ENCODE measurements at regions not wholly inside any gene's neighbourhood (a gene's known extent, or its start where the extent isn't known, plus 50 kb on each side); places are given as distances from the start of the nearest gene placed in this dataset.
"Not testable (repeated sequence)": the region's sequence is repeated elsewhere in the genome, so short reads cannot be mapped to it uniquely, and the experiment has no call there.

DNA sequence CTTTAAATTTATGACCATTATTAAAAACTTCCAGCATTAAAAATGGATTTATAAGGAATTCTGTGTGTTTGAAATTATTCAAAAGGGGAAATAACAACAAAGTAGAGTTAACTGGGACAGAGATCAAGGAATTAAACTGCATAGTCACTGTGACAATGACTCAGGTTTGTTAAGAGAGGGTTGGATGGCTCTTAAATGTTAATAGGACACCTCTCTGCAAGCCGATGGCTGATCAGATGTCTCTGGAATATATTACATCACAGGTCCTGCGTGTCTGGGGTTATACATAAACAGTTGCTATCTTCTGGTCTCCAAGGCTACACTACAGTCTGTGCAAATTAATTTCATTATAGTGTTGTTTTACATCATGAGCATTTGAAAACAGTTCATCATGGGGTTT is 574.3 kb downstream of the COL12A1 start:
- DNase-seq (ENCODE audit: low spot score) = no peak

DNA sequence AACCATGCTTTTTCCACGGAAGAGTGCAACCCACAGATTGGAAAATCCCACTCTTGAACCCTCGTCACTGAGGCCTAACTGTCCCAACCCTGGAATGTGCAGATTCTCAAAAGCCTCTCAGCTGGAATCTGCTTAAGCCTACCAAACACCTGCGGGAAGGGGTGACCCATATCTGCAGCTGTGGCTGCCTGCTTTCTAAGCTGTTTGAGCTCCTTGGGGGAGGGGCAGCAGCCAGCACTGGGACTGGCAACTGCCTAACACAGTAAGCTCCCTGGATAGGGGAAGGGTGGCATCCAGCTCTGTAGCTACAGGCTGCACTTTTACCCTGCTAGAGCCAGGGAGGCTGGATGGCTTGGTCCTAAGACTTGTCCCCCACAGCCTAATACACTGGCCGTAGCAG is 579.6 kb downstream of the COL12A1 start:
- DNase-seq (ENCODE audit: low spot score) = no peak

DNA sequence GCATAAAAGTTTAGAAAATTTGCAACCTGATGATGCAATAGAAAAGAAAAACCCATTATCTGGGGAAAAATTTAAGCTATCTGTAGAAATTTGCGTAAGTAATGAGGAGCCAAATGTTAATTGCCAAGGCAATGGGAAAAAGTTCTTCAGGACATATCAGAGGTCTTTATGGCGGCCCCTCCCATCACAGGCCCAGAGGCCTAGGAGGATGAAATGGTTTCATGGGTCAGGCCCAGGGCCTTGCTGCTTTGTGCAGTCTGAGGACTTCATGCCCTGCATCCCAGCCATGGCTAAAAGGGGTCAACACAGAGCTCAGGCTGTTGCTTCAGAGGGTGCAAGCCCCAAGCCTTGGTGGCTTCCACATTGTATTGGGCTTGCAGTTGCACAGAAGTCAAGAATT is 582.8 kb downstream of the COL12A1 start:
- DNase-seq (ENCODE audit: low spot score) = no peak

DNA sequence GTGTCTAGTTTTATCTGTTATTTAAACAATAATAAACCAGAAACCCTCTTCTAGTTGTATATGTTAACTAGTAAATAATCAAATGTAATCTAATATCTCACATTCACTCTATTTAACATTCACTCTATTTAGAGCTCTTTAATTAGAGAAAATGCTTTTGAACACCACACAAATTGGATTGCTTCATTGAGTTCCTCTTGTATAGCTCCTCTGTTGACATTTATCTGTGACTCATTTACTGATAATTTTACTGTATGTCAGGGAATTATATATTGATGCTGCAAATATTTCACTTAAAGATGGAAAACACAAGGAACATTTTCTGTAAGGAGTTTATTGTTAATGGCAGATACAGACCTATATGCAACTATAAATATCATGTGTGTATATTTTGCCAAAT is 594.6 kb downstream of the COL12A1 start:
- DNase-seq (ENCODE audit: low spot score) = no peak

DNA sequence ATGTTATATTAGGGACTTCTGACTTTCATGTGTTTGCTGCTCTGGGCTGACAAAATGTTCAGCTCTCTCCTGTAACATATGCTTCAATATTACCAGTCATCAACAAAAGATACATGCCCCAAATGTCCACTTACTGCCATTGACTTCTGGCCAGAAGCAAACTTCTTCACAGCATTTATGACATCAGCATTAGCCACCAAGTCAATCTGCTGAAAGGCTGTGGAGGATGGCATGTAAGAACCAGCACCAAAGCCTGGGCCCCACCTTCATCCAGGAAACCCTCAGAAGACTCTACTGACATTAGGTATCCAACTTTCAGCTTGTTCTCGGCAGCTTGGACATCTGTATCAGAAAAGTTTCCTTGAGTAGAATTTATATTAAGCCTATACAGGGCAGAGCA is 595.5 kb downstream of the COL12A1 start:
- no peak for DNase-seq (ENCODE audit: low spot score)

DNA sequence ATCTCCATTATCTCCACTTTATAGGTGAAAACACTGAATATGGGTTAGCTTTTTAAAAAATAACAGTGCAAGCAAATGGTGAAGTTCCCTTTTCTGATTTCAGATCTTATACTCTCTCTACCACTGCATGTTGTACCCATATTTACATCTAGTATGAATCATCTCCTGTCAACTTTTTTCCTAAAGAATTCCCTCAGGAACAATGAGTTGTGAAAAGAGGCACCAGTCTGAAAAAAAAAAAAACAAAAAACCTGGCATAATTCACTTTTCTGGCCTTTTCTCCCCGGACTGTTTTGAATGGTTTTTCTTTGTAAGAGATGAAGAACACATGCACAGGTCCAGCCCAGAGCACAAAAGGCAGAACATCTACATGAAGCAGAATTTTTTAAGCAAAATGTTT is 596.0 kb downstream of the COL12A1 start:
- DNase-seq (ENCODE audit: low spot score) = no peak

DNA sequence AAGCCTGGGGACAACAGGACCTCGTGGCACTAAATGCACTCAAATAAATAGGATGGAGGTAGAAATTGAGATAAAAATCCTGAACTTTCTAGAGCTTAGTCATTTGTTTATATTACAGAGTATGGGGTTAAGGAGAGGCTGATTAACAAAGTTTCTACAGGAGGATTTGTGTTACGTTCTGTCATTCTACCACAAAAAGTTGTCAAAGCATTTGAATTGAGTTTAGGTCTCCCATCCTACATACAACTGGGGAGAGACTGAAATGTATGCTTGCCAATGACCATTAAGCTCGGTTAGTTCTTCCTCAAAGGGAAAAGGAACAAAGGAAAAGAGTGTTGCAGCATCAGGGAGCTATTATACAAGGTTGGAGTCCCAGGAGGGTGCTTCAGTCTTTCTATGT is 597.9 kb downstream of the COL12A1 start:
- DNase-seq (ENCODE audit: low spot score) = no peak

DNA sequence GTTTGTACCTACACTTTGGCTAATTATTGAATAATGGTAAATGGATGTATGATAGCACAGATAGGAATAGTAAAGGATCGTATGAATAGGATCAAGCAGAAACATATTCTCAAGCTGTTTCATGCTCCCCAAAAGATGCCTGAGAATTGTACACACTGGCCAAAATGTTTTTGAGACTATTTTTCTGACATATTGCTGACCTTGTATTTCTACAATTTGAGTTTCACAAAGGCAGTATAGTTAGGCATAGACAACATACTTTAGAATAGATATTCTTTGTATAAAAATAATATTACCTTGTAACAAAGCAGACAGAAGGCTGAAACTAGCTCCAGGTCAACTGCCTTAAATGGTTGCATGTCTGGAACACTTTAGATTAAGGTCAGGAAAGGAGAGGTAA is 598.4 kb downstream of the COL12A1 start:
- DNase-seq (ENCODE audit: low spot score) = no peak

DNA sequence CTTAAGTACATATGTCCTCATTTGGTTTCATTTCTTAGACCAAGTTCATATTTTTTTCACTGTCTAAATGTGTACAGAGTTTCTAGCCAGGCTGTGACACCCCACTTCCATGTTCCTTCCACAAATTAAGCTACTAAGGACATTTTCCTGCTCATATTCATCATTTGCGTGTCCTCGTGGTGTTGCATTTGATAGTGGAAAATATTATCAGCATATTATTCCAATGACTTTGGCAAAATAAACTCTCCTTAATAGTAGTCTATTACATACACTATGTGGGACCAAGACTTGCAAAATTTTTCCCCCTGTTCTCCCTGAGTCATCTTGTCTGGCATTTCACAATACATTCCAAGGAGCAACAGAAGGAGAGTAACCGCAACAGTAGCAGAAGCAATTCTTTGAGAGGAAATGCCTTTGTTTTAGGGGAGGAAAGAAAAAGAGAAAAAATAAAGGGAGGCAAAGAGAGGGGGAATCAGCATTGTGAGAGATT is 599.2 kb downstream of the COL12A1 start:
- no peak for DNase-seq (ENCODE audit: low spot score)

DNA sequence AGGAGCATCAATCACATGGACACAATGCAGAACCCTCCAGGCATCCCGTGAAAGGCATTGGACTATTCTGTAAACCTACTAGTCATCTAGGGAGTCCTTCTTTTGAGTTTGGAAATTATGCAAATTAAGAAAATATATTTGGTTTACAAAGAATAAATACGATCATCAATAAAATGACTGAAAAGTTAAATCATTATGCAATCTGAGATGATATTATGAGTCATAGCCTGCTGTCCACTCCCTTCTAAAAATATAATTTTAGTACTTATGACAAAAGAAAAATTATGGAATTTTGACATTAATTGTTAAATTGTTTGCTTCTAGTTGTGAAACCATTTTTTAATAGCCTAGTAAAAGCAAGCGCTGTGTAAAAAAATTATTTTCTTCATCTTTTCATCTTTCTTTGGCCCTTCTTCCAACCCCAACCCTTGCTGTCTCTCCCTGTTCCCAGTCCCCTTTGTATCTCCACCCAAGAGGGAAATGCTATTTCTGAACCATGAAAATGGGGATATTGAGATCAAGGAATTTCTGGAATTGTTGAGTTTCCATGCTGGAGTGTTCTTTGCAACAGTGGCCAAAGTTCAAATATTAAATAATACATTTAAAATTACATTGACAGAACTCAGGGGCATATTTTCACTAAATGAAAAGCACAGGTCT is 599.8 kb downstream of the COL12A1 start:
- no peak for DNase-seq (ENCODE audit: low spot score)

DNA sequence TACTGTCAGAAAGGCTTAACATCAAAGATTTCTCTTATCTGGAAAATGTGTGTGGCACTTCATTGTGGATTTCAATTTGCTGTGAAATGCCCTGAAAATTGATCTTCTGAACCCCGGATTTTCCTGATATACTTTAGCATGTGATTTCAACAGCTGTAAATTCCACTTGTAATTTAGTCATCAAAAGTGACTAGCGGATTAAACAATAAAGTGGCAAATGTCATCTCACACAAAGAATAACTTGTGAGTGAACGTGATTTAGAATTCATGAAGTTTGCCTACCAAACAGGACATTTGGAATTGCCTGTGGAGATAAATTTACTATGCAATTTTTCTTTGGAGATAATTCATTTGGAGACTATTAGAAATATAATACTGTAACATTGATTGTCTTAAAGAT is 601.6 kb downstream of the COL12A1 start:
- no peak for DNase-seq (ENCODE audit: low spot score)

DNA sequence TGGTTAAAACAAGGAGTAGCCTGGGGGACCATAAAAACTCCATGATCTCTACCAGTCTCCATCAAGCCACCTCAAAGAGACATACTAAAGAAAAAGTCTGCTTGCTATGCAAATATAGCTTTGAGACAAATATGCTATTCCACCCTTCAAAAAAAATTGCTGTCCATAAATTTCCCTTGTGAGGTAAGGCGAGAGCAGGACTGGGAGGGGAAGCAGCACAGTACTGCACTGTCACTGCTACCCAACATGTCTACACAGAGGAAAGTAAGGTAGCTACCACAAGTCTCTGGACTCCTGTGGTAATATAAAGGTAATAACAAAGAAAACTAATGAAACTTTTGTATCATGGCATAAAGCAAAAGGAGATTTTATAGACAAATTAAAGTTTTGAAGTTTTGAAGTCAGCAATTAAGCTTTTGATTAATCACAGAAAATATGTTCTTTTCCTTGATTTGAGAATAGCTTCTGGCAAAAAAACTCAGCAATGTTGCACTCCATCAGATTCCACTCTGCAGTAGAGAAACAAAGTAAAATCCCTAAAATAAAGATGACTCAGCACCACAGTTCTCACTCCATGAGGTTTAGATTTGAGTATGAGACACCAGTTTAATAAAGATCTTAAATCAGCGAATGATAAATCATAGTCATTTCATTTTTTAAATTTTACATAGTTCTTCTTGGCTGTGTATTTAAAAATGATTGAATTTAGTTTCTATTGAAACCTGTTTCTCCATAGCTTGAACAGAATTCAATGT is 602.4 kb downstream of the COL12A1 start:
- no peak for DNase-seq (ENCODE audit: low spot score)

DNA sequence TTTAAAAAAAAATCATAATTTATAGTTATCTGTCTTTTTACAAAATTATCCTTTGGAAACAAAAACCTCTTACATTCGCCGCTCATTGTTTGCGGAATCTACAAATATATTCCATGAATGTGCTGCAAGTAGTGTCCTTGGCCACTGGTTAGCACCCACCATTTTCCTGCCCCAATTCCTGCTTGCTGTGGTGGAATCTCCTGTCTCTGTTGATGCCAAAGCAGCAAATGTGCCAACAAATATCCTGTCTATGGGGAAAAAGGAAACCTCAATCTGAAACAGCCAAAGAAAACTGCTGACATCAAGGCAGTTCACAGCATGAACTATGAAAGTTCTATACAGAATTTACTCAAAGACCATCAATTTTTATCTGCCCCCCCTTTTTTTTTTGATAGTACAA is 603.6 kb downstream of the COL12A1 start:
- DNase-seq (ENCODE audit: low spot score) = no peak

DNA sequence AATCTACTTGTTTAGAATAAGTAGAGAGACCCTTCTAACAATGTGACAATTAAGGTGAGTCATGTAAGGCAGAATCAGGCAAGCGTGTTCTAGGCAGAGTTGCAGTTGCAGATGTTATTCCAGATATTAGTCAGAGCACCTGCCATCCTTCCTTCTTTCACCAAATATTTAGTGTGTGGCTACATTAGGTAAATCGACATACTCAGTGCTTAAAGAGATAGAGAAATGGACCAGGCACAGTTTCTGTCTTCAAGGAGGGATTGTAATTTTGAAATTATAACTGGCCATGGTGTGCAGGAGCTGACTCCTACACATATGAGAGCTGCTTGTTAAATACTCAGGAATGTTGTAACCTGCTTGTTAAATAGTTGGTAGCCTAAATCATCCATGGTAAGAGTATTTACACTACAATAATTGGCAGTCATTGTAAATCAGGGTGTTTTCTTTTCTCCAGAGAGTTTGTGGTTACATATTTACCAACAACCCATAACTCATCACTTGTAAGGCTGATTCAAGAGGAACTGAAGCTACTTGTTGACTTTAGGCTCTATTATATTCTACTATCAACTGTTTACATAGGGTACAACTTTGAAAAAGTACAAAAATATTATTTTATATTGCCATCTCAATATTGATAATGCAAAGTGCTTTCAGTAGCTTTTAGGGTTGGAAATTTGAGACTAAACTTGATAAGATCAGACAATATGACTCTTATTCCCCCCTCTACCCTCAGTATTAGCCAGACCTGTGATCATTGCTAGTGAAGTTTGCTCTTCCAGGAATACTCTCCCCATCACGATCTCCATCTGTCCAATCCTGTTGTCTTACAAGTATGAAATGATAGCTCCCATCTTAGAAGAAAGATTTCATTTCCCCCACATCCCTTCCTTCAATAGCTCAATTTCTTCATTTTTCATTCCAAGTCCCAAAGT is 607.1 kb downstream of the COL12A1 start:
- no peak for DNase-seq (ENCODE audit: low spot score)

DNA sequence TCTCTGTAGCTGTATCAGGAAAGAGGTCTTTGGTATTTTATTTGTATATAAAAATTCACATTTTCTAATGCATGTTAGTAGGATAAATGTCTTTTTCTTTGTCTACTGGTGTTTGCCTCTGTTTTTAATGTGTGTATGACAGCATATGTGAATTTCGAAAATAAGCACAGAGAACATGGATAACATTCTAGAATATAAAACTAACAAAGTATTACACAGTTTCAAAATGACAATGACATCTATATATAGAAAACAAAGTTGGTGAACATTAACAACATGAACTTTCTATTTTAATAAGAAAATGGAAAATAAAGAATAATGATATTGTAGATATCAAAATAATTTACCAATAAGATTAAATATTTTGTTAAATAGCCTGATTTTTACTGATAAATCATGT is 608.0 kb downstream of the COL12A1 start:
- DNase-seq (ENCODE audit: low spot score) = no peak

DNA sequence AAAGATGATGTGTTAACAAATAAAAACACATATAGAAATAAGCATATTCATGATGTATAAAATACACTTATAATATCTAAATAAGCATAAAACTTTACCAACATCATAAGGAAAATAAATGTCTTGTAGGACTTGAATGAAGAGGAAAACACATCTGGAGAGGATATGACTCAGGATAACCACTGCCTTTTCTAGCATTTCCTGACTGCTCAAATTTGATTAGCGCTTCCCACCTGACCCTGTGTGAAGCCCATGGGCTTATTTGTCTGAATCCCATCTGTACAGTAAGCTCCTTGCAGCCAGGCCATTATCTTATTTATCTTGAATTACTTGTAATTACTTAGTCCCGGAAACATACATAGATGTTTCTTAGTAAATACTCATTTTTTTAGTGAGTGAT is 608.6 kb downstream of the COL12A1 start:
- no peak for DNase-seq (ENCODE audit: low spot score)

DNA sequence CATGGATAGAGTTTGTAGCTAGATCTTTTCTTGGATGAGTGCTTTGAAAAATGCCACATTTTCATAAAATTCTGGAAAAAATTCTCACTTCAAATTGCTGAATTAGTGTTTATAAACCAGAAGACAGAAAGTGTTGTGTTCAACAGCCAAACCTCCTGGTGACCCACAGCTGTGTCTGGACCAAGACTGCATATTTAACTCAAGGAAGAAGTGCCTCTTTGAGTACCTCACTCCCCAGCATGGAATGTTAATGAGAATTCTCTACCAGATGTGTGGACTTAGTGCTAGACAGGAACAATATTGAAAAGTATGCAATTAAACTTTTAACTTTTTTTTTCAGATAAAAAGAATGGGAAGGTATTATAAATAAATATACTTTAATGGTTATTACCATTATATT is 609.3 kb downstream of the COL12A1 start:
- no peak for DNase-seq (ENCODE audit: low spot score)

DNA sequence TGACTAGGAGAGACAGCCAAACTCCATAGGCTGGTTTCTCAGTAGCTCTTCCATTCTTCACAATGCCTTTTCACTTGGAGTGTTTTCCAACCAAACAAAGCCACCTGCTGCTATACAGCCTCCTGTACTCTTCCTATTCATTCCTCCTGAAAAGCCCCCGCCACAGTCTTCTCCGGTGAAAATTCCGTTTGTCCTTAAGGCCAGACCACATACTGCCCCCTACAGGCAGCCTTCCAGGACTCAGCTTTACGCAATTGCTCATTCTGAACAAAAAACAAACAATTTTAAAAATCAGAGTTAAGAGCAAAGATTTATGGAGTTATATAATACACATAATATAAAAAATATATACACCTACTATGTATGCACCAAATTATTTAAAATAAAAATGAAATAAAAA is 611.5 kb downstream of the COL12A1 start:
- DNase-seq (ENCODE audit: low spot score) = not testable (repeated sequence)

DNA sequence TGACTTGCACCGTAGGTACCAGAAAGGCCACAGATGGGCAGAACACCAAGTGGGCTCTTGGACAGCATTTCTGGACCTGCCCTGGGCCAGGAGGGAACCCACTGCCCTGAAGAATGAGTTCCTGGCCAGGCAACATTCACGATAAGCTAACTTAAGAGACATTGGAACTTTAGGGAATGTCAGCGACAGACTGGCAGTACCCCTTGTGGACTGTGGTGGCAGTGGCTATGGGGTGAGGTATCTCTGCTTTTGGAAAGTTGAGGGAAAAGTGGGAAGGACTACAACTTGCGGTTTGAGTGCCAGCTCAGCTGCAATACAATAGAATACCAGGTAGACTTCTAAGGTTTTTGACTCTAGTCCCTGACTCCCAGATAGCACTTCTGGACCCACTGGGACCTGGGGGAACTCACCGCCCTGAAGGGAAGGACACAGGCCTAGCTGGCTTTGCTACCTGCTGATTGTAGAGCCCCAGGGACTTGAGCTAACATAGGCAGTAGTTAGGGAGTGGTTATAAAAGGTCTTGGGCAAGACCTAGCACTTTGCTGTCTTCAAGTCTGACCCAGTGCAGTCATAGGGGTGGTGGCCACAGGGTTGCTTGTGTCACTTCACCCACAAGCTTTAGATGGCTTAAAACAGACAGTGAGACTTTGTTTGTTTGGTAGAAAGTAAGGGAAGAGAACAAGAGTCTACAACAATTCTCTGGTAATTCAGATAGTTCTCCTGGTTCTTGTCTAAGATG is 617.6 kb downstream of the COL12A1 start:
- no peak for DNase-seq (ENCODE audit: low spot score)

DNA sequence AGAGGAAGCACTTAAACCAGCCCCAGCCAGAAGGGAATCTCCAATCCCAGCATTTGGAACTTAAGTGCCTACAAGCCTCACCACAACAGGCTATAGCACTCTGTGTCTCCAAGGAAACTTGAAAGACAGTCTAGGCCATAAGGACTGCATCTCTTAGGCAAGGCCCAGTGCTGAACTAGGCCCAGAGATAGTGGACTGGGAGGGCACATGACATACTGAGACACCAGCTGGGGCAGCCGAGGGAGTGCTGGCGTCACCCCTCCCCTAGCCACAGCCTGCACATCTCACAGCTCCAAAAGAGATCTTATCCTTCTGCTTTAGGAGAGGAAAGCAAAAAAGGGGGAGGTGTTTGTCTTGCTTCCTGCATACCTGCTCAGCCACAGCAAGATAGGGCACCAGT is 618.5 kb downstream of the COL12A1 start:
- DNase-seq (ENCODE audit: low spot score) = no peak

DNA sequence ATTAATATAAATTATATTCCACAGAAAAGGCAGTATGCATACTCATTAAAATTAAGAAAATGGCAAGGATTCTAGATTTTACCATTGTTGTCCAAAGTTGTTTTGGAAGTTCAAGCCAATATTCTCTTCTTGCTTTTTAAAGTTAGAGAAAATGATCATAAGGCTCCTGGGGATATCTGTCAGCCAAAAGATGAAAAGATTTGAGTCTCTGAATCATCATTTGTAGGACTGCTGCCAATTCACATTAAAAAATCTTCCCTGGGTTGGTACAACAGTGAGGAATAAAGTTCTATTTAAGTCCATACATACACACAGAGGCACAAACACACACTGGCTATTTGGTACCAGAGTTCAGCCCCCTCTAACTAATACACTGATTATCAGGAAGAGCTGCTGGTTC is 620.1 kb downstream of the COL12A1 start:
- DNase-seq (ENCODE audit: low spot score) = no peak

DNA sequence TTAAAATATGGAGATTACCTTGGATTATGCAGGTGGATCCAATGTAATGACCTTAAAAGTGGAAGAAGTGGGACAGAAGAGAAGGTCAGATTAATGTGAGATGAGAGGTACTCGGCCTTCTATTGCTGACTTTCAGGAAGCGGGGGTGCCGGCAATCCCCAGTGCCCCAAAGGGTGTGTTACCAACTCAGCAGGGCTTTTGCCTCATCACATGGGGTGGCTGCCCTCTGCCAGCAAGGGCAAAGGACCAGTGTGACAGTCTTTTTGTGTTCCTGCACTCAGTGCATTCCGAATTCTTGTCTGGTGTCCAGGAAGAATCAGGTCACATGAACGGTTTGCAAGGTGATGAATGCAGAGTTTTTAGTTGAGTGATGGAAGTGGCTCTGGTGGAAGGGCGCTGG is 624.2 kb downstream of the COL12A1 start:
- DNase-seq (ENCODE audit: low spot score) = no peak

Measured in pons (tissue), 1 donor.